ENCODE measurements at regions not wholly inside any gene's neighbourhood (a gene's known extent, or its start where the extent isn't known, plus 50 kb on each side); places are given as distances from the start of the nearest gene placed in this dataset.

DNA sequence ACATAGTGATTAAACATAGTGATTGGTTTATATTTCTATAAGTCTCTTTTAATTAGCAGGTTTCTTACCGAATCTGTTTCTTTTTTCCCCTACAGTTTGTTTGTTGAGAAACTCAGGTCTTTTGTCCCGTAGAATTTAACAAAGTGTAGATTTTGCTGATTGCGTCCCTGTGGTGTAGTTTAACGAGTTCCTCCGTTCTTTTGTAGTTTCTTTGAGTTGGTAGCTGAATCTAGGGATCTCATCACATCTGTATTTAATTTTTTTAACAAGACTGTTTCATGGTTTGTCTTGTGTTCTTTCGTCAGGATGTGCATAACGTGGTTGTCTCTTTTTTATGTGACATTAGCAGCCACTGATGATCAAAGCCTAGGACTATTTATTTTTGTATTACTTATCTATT lies 111.1 kb downstream of the AKAP11 start:
- no peaks in the 10 kb centered on the region for H3K36me3 ChIP-seq (replicated peaks; ENCODE audit: low read depth, low read length)
- no peak for TF ChIP-seq EZH2phosphoT487 (IDR thresholded peaks at IDR 0.05; ENCODE audit: low read depth)
- no peak for TF ChIP-seq CTCF (IDR thresholded peaks at IDR 0.05; ENCODE audit: low read depth, low read length)
- no peak overlapping the region for H3K9ac ChIP-seq (ENCODE audit: low read length)

GRCh38 chr13:42384265-42384664 lies 112.3 kb downstream of the AKAP11 start:
- Histone ChIP-seq H3K4me3 (ENCODE audit: low read length) (no peak overlapping the region), H3K27me3 (ENCODE audit: low read depth, low read length) (0 out of 2 replicates have a peak, but pooled peaks cover 3% of the 10 kb centered on the region), H3K4me2 (ENCODE audit: low read length) (no peak overlapping the region), H3K27ac (ENCODE audit: low read length) (no peak overlapping the region), H3K4me1 (ENCODE audit: low read length) (peaks cover 44% of the 10 kb centered on the region), H3K9me3 (ENCODE audit: insufficient read depth, low read length) (no peaks in the 10 kb centered on the region), H3K36me3 (replicated peaks; ENCODE audit: low read depth, low read length) (no peaks in the 10 kb centered on the region), H3K9ac (ENCODE audit: low read length) (no peak overlapping the region), H4K20me1 (ENCODE audit: insufficient read depth, low read length) (no peaks in the 10 kb centered on the region), H2AFZ (ENCODE audit: low read depth, low read length) (no peak overlapping the region), H3K79me2 (ENCODE audit: low read length) (no peaks in the 10 kb centered on the region)
- TF ChIP-seq EZH2phosphoT487 (IDR thresholded peaks at IDR 0.05; ENCODE audit: low read depth) (no peak), CTCF (IDR thresholded peaks at IDR 0.05; ENCODE audit: low read depth, low read length) (no peak)

More for the DNA sequence above, 111.1 kb downstream of the AKAP11 start:
- Histone ChIP-seq H3K4me2 (ENCODE audit: low read length) (no peak overlapping the region), H3K9me3 (ENCODE audit: insufficient read depth, low read length) (no peaks in the 10 kb centered on the region), H3K79me2 (ENCODE audit: low read length) (no peaks in the 10 kb centered on the region), H3K27ac (ENCODE audit: low read length) (no peak overlapping the region), H3K4me1 (ENCODE audit: low read length) (peaks cover 57% of the 10 kb centered on the region), H4K20me1 (ENCODE audit: insufficient read depth, low read length) (no peaks in the 10 kb centered on the region), H3K4me3 (ENCODE audit: low read length) (no peak overlapping the region), H3K27me3 (ENCODE audit: low read depth, low read length) (0 out of 2 replicates have a peak, but pooled peaks cover 3% of the 10 kb centered on the region), H2AFZ (ENCODE audit: low read depth, low read length) (no peak overlapping the region)

- Histone ChIP-seq H3K4me1 (ENCODE audit: low read length) (peaks cover 4% of the 10 kb centered on the region; the same call in 1 of the 2 replicates), H3K4me3 (ENCODE audit: low read length) (no peak overlapping the region), H3K9me3 (ENCODE audit: insufficient read depth, low read length) (no peaks in the 10 kb centered on the region), H3K9ac (ENCODE audit: low read length) (no peak overlapping the region), H3K27me3 (ENCODE audit: low read depth, low read length) (0 out of 2 replicates have a peak, but pooled peaks cover 3% of the 10 kb centered on the region), H3K36me3 (replicated peaks; ENCODE audit: low read depth, low read length) (no peaks in the 10 kb centered on the region), H3K4me2 (ENCODE audit: low read length) (no peak overlapping the region), H2AFZ (ENCODE audit: low read depth, low read length) (no peak overlapping the region), H3K79me2 (ENCODE audit: low read length) (no peaks in the 10 kb centered on the region), H3K27ac (ENCODE audit: low read length) (no peak overlapping the region), H4K20me1 (ENCODE audit: insufficient read depth, low read length) (no peaks in the 10 kb centered on the region)
- TF ChIP-seq CTCF (IDR thresholded peaks at IDR 0.05; ENCODE audit: low read depth, low read length) (no peak), EZH2phosphoT487 (IDR thresholded peaks at IDR 0.05; ENCODE audit: low read depth) (no peak)
These were observed 116.4 kb downstream of the AKAP11 start for GRCh38 chr13:42388326-42388725.

DNA sequence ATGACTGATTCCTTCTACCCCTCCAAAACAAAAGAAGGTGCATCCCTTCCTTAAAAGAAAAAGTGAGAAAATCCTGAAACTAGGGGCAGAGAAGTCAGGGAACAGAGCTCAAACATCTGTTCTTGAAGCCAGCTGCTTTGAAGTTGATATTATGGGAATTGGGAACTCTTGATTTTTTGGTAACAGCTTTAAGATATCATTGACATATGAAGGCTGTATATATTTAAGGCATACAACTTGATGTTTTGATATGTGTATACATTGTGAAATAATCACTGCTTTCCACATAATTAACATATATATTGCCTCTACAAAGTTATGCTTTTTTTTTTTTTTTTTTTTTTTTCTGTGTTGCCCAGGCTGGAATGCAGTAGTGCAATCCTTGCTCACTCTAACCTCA lies 117.1 kb downstream of the AKAP11 start:
- H2AFZ ChIP-seq (ENCODE audit: low read depth, low read length) = no peak overlapping the region
- H3K9ac ChIP-seq (ENCODE audit: low read length) = no peak overlapping the region
- H3K79me2 ChIP-seq (ENCODE audit: low read length) = no peaks in the 10 kb centered on the region
- no peak overlapping the region for H3K4me3 ChIP-seq (ENCODE audit: low read length)
- H3K27ac ChIP-seq (ENCODE audit: low read length) = no peak overlapping the region
- no peaks in the 10 kb centered on the region for H3K36me3 ChIP-seq (replicated peaks; ENCODE audit: low read depth, low read length)
- no peak overlapping the region for H3K4me2 ChIP-seq (ENCODE audit: low read length)
- no peaks in the 10 kb centered on the region for H3K9me3 ChIP-seq (ENCODE audit: insufficient read depth, low read length)
- H4K20me1 ChIP-seq (ENCODE audit: insufficient read depth, low read length) = no peaks in the 10 kb centered on the region
- H3K4me1 ChIP-seq (ENCODE audit: low read length) = peaks cover 4% of the 10 kb centered on the region; the same call in 1 of the 2 replicates
- TF ChIP-seq EZH2phosphoT487 (IDR thresholded peaks at IDR 0.05; ENCODE audit: low read depth) = no peak
- no peak for TF ChIP-seq CTCF (IDR thresholded peaks at IDR 0.05; ENCODE audit: low read depth, low read length)
- H3K27me3 ChIP-seq (ENCODE audit: low read depth, low read length) = 0 out of 2 replicates have a peak, but pooled peaks cover 3% of the 10 kb centered on the region

Data from OCI-LY3 (cell line).